ENCODE measurements at regions not wholly inside any gene's neighbourhood (a gene's known extent, or its start where the extent isn't known, plus 50 kb on each side); places are given as distances from the start of the nearest gene placed in this dataset.

DNA sequence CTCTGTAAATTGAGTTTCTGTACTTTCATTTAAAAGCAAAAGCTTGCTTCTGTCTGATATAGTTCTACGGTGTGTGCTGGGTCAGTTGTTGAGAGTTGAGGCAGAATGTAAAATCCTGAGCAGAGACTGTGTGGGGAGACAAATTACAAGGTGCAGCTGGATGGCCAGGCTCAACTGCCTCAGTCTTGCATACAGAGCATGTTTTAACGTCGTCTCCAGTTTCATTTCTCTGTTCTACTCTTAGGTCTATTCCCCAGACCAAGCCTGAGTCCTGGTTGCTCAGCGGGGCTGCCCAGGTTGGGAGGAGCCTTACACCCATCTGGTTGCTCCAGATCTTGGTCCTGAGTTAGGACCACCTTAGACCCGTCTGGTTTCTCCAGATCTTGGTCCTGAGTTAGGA lies 54.4 kb upstream of the MEDAG start:
- Histone ChIP-seq H3K4me3 (no peak overlapping the region), H3K4me1 (no peaks in the 10 kb centered on the region), H3K36me3 (no peaks in the 10 kb centered on the region), H3K9me3 (no peaks in the 10 kb centered on the region), H3K27ac (no peak overlapping the region), H3K27me3 (no peaks in the 10 kb centered on the region)
- 69 to 93% methylated on average over 5 of the region's 5 CpGs for WGBS, 2 donors
- no peak for ATAC-seq (ENCODE audit: low FRiP score in 2 of 2)
- DNase-seq = no peak
- TF ChIP-seq, protein P1, sequence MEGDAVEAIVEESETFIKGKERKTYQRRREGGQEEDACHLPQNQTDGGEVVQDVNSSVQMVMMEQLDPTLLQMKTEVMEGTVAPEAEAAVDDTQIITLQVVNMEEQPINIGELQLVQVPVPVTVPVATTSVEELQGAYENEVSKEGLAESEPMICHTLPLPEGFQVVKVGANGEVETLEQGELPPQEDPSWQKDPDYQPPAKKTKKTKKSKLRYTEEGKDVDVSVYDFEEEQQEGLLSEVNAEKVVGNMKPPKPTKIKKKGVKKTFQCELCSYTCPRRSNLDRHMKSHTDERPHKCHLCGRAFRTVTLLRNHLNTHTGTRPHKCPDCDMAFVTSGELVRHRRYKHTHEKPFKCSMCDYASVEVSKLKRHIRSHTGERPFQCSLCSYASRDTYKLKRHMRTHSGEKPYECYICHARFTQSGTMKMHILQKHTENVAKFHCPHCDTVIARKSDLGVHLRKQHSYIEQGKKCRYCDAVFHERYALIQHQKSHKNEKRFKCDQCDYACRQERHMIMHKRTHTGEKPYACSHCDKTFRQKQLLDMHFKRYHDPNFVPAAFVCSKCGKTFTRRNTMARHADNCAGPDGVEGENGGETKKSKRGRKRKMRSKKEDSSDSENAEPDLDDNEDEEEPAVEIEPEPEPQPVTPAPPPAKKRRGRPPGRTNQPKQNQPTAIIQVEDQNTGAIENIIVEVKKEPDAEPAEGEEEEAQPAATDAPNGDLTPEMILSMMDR (IDR thresholded peaks at IDR 0.05) = no peak
- TF ChIP-seq POLR2AphosphoS5 (IDR thresholded peaks at IDR 0.05) (no peak), EP300 (IDR thresholded peaks at IDR 0.05) (no peak), POLR2A (IDR thresholded peaks at IDR 0.05) (no peak)

DNA sequence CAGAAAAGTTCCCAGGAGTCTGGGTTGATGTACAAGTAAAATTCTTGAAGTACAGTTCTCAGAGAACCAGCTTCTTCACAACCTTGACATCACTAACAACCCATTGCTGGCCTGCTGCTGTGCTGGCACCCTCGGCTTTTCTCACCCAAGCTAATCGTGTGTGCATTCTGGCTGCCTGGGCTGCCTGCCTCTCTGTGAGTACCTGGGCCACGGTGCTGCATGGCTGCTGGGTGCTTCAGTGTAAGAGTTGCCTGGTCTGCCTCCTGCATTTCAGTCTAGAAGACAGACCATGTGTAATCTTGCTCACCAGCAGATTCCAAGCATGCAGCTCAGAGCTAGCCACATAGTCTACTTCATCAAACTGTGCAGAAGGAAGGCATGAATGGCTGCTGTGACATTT lies 50.5 kb upstream of the MEDAG start:
- H3K27ac ChIP-seq = no peak overlapping the region
- ATAC-seq (ENCODE audit: low FRiP score in 2 of 2) (no peak), DNase-seq (no peak)
- peaks cover 0 to 2% (median 0%) of the 10 kb centered on the region in 4 donors for H3K9me3 ChIP-seq
- H3K36me3 ChIP-seq = no peaks in the 10 kb centered on the region
- no peaks in the 10 kb centered on the region for H3K4me1 ChIP-seq
- H3K4me3 ChIP-seq = no peak overlapping the region
- TF ChIP-seq, protein P1 (IDR thresholded peaks at IDR 0.05) = no peak
- TF ChIP-seq POLR2AphosphoS5 (IDR thresholded peaks at IDR 0.05) (no peak), POLR2A (IDR thresholded peaks at IDR 0.05) (no peak), EP300 (IDR thresholded peaks at IDR 0.05) (no peak)
- WGBS, 2 donors = 57 to 72% methylated on average over 3 of the region's 3 CpGs
- no peaks in the 10 kb centered on the region for H3K27me3 ChIP-seq

DNA sequence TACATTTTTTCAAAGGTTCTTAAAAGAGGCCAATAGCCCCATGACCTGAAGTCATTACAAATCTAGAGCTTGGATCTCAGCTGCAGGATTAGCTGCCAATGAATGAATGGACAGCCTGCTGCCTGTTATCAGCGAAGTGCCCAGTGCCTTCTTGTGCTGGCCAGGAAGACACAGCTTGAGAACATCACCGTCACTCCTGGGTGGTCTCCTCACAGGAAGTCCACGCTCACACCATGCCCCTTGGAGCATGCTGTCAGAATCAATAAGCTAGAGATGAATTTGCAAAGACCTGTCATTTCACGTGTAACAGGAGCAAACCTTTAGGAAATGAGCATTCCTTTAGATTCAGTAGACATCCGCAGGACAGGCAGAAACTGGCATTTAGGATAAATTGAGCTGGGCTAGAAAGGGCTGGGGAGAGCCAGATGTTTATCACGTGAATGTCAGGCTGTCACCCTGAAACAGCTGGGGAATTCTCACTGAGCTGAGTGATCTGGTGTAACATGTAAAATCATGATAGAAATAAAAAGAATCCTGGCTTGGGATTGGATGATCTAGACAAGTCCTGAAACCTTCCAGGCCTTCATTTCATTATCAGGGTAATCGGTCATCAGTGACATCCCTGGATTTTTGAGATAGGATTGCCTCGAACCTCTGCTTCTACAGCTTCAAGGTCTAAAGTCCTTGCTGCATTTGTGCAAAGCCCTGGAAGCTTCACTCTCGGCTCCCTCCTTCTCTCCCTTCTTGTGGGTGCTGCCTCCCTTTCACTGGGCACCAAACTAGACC lies 49.9 kb upstream of the MEDAG start:
- Histone ChIP-seq H3K27me3 (no peaks in the 10 kb centered on the region), H3K4me1 (no peaks in the 10 kb centered on the region), H3K36me3 (no peaks in the 10 kb centered on the region), H3K27ac (no peak overlapping the region), H3K9me3 (peaks cover 0 to 2% (median 0%) of the 10 kb centered on the region in 4 donors), H3K4me3 (no peak overlapping the region)
- WGBS, 2 donors = 68 to 78% methylated on average over 9 of the region's 9 CpGs
- no peak for DNase-seq
- TF ChIP-seq EP300 (IDR thresholded peaks at IDR 0.05) = no peak
- TF ChIP-seq, protein P1 (IDR thresholded peaks at IDR 0.05) = no peak
- no peak for ATAC-seq (ENCODE audit: low FRiP score in 2 of 2)

Data from upper lobe of left lung (tissue), 6 donors.